Fibroblast of lung (primary cell): ENCODE measurements at regions not wholly inside any gene's neighbourhood (a gene's known extent, or its start where the extent isn't known, plus 50 kb on each side); places are given as distances from the start of the nearest gene placed in this dataset.

Source experiments
- CTCF ChIP-seq, 2 donors: IDR thresholded peaks in 1 of 2; conservative IDR thresholded peaks in 1 of 2; 1 replicate in 1 of 2; 2 replicates in 1 of 2; pipeline ENCODE4 v1.5.1; 2011 to 2012; ENCODE audit warnings: low read length in 2 of 2, control low read depth in 1 of 2, inconsistent platforms in 1 of 2, low read depth in 1 of 2, mild to moderate bottlenecking in 1 of 2
- EZH2 ChIP-seq: IDR thresholded peaks from 2 replicates; pipeline ENCODE4 v1.5.1; 2012; ENCODE audit warnings: low read length, control low read depth, mild to moderate bottlenecking; ENCODE audit errors: missing control alignments

DNA sequence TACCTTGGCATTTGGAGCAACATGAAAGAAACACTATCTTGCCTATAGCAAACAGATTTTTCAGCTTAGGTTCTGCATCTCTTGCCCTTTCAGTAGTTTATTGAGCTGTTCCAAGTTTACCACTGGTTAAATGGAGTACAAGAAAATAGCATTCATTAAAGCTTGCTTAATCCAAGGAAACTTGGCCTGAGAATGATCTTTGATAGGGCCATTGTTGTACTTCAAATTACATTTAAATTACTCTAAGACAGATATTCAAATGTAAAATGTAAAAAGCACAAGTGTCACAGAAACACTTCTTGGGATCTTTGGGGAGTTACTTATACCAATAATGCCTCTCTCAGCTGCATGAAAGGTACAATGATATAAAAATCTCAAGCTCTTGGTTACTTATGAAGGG lies 609.0 kb upstream of the HTR2C start:
- no peak for TF ChIP-seq CTCF (conservative IDR thresholded peaks at IDR 0.05 in 1 of 2, IDR thresholded peaks at IDR 0.05 in 1 of 2; ENCODE audit: low read depth in 1 of 2, low read length in 2 of 2)
- no peak for TF ChIP-seq EZH2
